ENCODE measurements at regions not wholly inside any gene's neighbourhood (a gene's known extent, or its start where the extent isn't known, plus 50 kb on each side); places are given as distances from the start of the nearest gene placed in this dataset.

- H3K4me2 ChIP-seq, result no peak overlapping the region
- no peaks in the 10 kb centered on the region for H4K20me1 ChIP-seq (ENCODE audit: insufficient read depth)
- H3K4me1 ChIP-seq (ENCODE audit: low read depth, poor library complexity, severe bottlenecking), result no peaks in the 10 kb centered on the region
- H3K27me3 ChIP-seq (ENCODE audit: insufficient read depth, low read depth), result no peaks in the 10 kb centered on the region
- no peak for TF ChIP-seq CTCF (conservative IDR thresholded peaks at IDR 0.05; ENCODE audit: low read depth, low read length)
- H3K79me2 ChIP-seq (ENCODE audit: insufficient read depth, low read depth), result no peaks in the 10 kb centered on the region
- H2AFZ ChIP-seq (ENCODE audit: low read depth), result no peak overlapping the region
- no peak overlapping the region for H3K9ac ChIP-seq
- no peak overlapping the region for H3K4me3 ChIP-seq (IDR thresholded peaks at IDR 0.05; ENCODE audit: insufficient read depth, low read depth, low read length)
- H3K27ac ChIP-seq, result no peak overlapping the region
- H3K36me3 ChIP-seq (ENCODE audit: insufficient read depth), result no peaks in the 10 kb centered on the region
These were observed 396.4 kb downstream of the TMEM232 start for GRCh38 chr5:110329955-110330525.

- Histone ChIP-seq H3K9ac (no peak overlapping the region), H4K20me1 (ENCODE audit: insufficient read depth) (no peaks in the 10 kb centered on the region), H3K27me3 (ENCODE audit: insufficient read depth, low read depth) (no peaks in the 10 kb centered on the region), H3K4me2 (no peak overlapping the region), H3K4me3 (IDR thresholded peaks at IDR 0.05; ENCODE audit: insufficient read depth, low read depth, low read length) (no peak overlapping the region), H3K36me3 (ENCODE audit: insufficient read depth) (no peaks in the 10 kb centered on the region), H3K27ac (no peak overlapping the region), H2AFZ (ENCODE audit: low read depth) (no peak overlapping the region), H3K4me1 (ENCODE audit: low read depth, poor library complexity, severe bottlenecking) (peaks cover 5% of the 10 kb centered on the region), H3K79me2 (ENCODE audit: insufficient read depth, low read depth) (no peaks in the 10 kb centered on the region)
- no peak for TF ChIP-seq CTCF (conservative IDR thresholded peaks at IDR 0.05; ENCODE audit: low read depth, low read length)
These were observed 393.1 kb downstream of the TMEM232 start for GRCh38 chr5:110333384-110333783.

DNA sequence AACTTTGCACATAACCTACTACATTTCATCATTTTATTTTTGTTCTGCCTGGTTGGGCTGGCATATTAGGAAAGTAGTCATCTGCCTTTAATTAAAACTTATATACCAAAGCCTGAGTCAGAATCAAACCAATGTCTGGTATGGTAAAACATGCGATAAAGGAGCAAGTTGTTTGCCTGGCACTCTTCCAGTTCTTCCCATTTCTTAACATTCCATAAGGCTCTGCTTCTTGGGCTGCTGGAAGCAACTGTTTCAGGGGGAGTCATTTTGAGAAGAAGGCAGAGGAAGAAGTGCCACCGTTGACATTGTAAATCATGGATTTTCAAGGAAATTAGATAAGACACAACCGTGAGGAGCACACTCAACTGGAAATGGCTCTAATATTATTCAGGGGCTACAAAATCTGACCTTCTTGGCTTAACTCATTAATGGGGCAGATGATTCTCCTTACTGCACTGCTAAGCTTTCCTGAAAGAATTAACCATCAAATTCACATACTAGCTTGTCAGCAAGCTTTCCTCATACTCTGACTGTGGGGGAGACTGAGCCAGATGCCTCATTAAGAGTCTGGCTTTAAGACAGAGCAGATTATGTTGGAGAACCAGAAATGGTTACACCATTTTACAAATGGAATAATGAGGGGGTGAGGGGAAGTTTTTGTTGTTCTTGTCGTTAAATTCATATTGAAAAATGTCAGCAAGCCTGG is 391.0 kb downstream of the TMEM232 start:
- H3K9ac ChIP-seq, result no peak overlapping the region
- no peaks in the 10 kb centered on the region for H4K20me1 ChIP-seq (ENCODE audit: insufficient read depth)
- no peaks in the 10 kb centered on the region for H3K27me3 ChIP-seq (ENCODE audit: insufficient read depth, low read depth)
- H2AFZ ChIP-seq (ENCODE audit: low read depth), result no peak overlapping the region
- TF ChIP-seq CTCF (conservative IDR thresholded peaks at IDR 0.05; ENCODE audit: low read depth, low read length), result no peak
- H3K4me2 ChIP-seq, result no peak overlapping the region
- H3K79me2 ChIP-seq (ENCODE audit: insufficient read depth, low read depth), result no peaks in the 10 kb centered on the region
- no peak overlapping the region for H3K4me3 ChIP-seq (IDR thresholded peaks at IDR 0.05; ENCODE audit: insufficient read depth, low read depth, low read length)
- H3K36me3 ChIP-seq (ENCODE audit: insufficient read depth), result no peaks in the 10 kb centered on the region
- peaks cover 19% of the 10 kb centered on the region for H3K4me1 ChIP-seq (ENCODE audit: low read depth, poor library complexity, severe bottlenecking)
- H3K27ac ChIP-seq, result no peak overlapping the region

GRCh38 chr5:110338341-110339083 is 388.0 kb downstream of the TMEM232 start:
- no peaks in the 10 kb centered on the region for H3K36me3 ChIP-seq (ENCODE audit: insufficient read depth)
- no peak overlapping the region for H2AFZ ChIP-seq (ENCODE audit: low read depth)
- H3K4me2 ChIP-seq, result peak overlapping the region; percentile 21; the same call in 1 of the 2 replicates
- no peak overlapping the region for H3K9ac ChIP-seq
- TF ChIP-seq CTCF (conservative IDR thresholded peaks at IDR 0.05; ENCODE audit: low read depth, low read length), result no peak
- H3K4me3 ChIP-seq (IDR thresholded peaks at IDR 0.05; ENCODE audit: insufficient read depth, low read depth, low read length), result no peak overlapping the region
- no peaks in the 10 kb centered on the region for H3K27me3 ChIP-seq (ENCODE audit: insufficient read depth, low read depth)
- peak overlapping the region; percentile 28; the same call in 1 of the 2 replicates for H3K27ac ChIP-seq
- no peaks in the 10 kb centered on the region for H3K79me2 ChIP-seq (ENCODE audit: insufficient read depth, low read depth)
- H4K20me1 ChIP-seq (ENCODE audit: insufficient read depth), result no peaks in the 10 kb centered on the region
- peaks cover 22% of the 10 kb centered on the region for H3K4me1 ChIP-seq (ENCODE audit: low read depth, poor library complexity, severe bottlenecking)

All from KMS-11 (cell line).